Right lobe of liver (tissue), 4 donors: ENCODE measurements at regions not wholly inside any gene's neighbourhood (a gene's known extent, or its start where the extent isn't known, plus 50 kb on each side); places are given as distances from the start of the nearest gene placed in this dataset.

Experiments used
- CTCF ChIP-seq, 4 donors: fragments of 200-600 bp in 3 of 4; fragments of 450-650 bp in 1 of 4; IDR thresholded peaks; one replicate each; pipeline versions ENCODE4 v1.5.1 to v1.8.0; 2016 to 2022; ENCODE audit warnings: antibody characterized with exemption in 4 of 4, mild to moderate bottlenecking in 2 of 4
- POLR2A ChIP-seq: fragments of 450-650 bp; IDR thresholded peaks from one replicate; pipeline ENCODE4 v1.6.1; 2017; ENCODE audit warnings: antibody characterized with exemption, mild to moderate bottlenecking
- donor health status: DM: no; HTN: no; CAD: no.
- donor health status: DM: no; HTN: no; CAD: no.
- donor health status: DM: no; HTN: yes; CAD: no.

DNA sequence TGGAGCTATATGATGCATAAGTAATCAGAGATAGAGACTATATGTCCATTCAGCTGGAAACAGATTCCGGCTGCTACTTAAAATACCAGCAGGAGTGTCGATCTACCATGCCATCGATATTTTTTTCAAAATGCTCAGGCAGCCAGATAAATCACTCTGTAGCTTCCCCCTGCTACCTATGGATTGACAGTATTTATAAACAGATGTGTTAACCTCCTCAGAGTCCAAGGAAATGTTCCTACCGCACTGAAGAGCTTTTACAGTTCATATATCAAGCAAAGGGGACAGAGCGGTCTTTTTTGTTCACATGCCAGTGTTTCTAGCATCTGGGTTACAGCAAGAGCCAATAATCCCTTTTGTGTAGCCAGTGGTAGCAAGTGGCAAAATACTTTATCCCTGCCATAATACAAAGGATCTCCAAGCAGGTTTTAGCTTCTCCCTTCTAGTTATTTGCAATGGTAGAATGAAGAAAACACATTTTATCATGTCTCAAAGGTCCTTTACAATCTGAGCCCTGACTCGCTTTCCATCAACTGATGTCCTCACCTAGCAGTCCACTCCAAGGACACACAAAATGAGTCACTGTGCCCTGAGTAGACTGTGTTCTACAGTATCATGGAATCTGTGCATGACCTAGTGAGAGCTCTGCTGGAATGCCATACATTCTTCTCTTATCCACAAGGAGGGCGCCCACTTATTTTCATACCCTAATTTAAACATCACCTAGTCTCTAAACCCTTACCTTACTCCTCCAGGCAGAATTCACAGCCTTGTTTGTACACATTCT lies 507.0 kb downstream of the TBL1XR1 start:
- no peak for TF ChIP-seq CTCF (IDR thresholded peaks at IDR 0.05)
- no peak for TF ChIP-seq POLR2A
